Head of caudate nucleus (tissue), 42 donors: ENCODE measurements at regions not wholly inside any gene's neighbourhood (a gene's known extent, or its start where the extent isn't known, plus 50 kb on each side); places are given as distances from the start of the nearest gene placed in this dataset.
"Not testable (repeated sequence)": the region's sequence is repeated elsewhere in the genome, so short reads cannot be mapped to it uniquely, and the experiment has no call there.

Source experiments
- DNase-seq, 42 donors: peaks; one replicate each; pipeline versions ENCODE4 v3.0.0 to v3.0.0-alpha.2; 2020 to 2021; ENCODE audit warnings: mixed read lengths in 7 of 42
- intact Hi-C: fragments of 100-400 bp; cut with DNase I; formaldehyde crosslinking; loops from one replicate; pipeline ENCODE4 v1.15.0; 2022

DNA sequence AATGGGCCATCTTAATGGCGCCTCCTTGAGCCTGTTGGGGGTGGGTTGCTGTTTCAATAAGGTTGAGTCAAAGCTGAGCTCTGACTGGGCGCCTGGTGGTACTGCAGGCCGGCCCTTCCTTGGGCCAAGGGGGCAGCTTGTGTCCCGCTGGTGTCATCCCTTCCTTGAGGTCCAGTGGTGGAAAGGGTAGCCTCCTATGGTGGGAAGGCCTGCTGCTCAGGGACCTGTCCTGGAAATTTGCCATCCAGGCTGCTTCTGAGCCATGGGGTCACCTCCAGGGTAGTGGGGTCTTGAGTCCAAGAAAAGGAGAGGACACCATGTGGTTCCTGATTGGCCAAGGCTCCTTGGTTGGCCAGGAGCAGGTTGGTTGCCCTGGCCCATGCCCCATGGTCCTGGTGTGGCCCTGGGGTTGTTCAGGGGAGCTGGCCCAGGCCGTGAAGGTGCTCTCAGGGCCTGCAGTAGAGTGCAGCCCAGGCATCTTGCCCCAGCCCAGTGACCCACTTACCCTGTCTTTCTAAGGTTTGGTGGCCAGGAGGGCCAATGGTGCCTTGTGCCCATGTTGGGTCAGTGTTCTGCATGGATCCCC lies 188.7 kb downstream of the UBE3A start:
- peak in 12 of 42 donors; percentile 2 to 31 (median 9) for DNase-seq
- intact Hi-C loops: no loop called here

DNA sequence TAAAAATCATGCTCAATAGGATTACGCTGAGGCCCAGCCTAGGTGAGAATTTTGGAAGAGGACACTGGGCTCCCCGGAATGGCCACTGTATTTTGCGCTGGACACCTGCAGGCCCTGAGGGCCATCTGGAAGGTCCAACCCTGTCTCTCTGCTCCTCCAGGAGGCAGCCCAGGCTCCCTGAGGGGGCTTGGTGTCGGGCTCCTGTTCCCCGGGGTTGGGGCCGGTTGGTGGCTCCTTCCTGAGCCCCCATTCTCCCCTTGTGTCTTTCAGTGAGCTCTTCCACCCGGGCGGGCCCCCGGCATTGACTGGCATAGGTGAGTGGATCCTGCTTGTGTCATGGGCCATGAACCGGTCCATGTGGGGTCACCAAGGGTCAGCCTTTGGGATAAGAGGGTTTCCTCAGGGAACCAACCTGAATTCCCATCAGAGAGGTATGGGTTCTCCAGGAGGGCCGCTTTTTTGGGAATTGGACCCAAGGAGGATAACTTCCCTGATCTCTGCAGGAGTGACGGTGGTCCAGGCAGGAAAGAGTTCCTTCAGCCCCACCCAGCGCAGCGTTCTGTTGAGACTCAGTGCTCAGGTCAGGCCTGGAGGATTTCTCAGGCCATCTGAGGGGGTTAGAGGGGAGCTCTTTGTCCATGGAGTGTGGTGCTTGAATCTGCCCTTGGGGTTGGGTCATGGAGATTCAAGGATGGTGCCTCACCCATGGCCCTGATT lies 187.8 kb downstream of the UBE3A start:
- peak in 17 of 42 donors; percentile 1 to 33 (median 8) for DNase-seq
- intact Hi-C loops: no loop called here

DNA sequence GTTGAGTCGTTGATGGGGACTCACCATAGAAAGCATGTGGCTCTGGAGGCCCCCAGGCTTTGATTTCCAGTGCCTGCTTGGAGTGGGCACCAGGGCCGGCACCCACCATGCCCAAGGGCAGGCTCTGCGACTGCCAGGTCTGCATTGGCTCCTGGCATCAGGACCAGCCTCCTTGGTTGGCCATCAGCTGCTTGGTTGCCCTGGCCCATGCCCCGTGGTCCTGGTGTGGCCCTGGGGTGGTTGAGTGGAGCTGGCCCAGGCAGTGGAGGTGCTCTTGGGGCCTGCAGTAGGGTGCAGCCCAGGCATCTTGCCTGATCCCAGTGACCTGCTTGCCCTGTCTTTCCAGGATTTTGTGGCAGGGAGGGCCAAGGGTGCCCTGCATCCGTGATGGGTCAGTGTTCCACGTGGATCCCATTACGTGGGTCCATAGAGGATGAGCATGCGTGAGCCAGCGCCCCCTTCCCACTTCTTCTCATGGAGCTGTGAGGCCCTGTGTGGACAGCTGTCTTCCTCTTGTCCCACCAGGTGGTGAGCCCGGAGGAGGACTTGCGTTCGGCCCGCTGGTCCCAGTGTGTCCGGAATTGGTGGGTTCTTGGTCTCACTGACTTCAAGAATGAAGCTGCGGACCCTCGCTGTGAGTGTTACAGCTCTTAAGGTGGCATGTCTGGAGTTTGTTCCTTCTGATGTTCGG lies 187.0 kb downstream of the UBE3A start:
- peak in 14 of 42 donors; percentile 3 to 31 (median 12) for DNase-seq
- intact Hi-C loops: no loop called here

DNA sequence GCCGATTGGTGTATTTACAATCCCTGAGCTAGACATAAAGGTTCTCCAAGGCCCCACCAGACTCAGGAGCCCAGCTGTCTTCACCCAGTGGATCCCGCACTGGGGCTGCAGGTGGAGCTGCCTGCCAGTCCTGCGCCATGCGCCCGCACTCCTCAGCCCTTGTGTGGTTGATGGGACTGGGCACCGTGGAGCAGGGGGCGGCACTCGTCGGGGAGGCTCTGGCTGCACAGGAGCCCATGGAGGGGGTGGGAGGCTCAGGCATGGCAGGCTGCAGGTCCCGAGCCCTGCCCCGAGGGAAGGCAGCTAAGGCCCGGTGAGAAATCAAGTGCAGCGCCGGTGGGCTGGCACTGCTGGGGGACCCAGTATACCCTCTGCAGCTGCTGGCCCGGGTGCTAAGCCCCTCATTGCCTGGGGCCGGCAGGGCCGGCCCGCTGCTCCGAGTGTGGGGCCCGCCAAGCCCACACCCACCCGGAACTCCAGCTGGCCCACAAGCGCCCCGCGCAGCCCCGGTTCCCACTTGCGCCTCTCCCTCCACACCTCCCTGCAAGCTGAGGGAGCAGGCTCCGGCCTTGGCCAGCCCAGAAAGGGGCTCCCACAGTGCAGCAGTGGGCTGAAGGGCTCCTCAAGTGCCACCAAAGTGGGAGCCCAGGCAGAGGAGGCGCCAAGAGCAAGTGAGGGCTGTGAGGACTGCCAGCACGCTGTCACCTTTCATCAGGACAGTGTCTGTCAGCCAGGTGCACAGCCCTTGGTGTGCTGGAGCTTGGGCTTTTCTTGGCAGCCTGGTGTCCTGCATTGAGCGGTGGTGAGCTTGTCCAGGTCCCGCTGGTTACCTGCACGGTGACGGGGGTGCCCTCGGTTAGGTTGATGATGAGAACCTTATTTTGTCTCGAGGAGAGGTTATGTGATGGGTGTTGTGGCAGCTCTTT lies 185.5 kb downstream of the UBE3A start:
- intact Hi-C loops: not testable (repeated sequence)
- peak in 9 of 42 donors; percentile 1 to 42 (median 16) for DNase-seq

DNA sequence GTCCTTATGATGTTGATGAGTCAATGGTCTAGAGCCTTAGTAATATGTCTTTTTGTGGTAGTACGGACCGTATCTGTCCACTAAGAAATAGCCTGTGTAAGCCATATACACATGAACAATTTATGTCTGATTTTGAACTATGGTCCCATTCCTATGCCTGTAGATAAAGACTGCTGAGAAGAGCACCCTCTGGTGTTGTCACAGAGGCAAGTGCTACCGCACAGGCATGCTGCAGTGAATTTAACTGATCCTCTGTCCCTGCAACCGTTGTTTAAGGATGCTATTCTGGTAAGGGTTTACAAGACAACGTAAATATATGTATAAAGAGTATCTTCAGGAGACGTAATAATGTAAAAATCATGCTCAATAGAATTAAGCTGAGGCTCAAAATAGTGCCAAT lies 170.7 kb downstream of the UBE3A start:
- intact Hi-C loops: no loop called here
- DNase-seq: no peak
